ENCODE measurements at regions not wholly inside any gene's neighbourhood (a gene's known extent, or its start where the extent isn't known, plus 50 kb on each side); places are given as distances from the start of the nearest gene placed in this dataset.

DNA sequence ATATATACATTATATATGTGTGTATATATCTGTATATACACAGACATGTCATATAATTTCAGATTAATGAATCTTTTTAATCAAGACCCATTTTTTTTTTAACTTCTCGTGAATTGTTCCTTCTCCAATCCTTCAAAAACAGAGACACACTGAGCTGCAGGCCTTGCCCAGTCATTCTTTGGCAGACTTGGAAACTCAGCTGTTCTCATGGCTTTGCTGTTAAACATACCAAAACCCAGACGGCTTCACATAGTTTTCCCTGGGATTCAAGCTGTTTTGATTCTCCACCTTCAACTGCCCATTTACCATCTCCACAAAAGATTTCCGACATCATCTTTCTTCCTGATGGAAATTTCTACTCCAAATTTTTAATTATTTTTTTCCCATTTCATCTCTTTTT is 148.7 kb downstream of the KCNJ2 start:
- TF ChIP-seq, protein P1, sequence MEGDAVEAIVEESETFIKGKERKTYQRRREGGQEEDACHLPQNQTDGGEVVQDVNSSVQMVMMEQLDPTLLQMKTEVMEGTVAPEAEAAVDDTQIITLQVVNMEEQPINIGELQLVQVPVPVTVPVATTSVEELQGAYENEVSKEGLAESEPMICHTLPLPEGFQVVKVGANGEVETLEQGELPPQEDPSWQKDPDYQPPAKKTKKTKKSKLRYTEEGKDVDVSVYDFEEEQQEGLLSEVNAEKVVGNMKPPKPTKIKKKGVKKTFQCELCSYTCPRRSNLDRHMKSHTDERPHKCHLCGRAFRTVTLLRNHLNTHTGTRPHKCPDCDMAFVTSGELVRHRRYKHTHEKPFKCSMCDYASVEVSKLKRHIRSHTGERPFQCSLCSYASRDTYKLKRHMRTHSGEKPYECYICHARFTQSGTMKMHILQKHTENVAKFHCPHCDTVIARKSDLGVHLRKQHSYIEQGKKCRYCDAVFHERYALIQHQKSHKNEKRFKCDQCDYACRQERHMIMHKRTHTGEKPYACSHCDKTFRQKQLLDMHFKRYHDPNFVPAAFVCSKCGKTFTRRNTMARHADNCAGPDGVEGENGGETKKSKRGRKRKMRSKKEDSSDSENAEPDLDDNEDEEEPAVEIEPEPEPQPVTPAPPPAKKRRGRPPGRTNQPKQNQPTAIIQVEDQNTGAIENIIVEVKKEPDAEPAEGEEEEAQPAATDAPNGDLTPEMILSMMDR (IDR thresholded peaks at IDR 0.05; ENCODE audit: low read depth, low read length), result no peak
- Histone ChIP-seq H3K27me3 (ENCODE audit: control insufficient read depth, insufficient read depth, low read length) (no peaks in the 10 kb centered on the region), H3K27ac (ENCODE audit: low read depth, low read length) (no peak overlapping the region), H3K9me3 (ENCODE audit: control insufficient read depth, insufficient read depth, low read length) (no peaks in the 10 kb centered on the region), H3K4me3 (ENCODE audit: low read depth, low read length) (no peak overlapping the region)
- POLR2A ChIA-PET, result no interaction called here
- no peak for DNase-seq (ENCODE audit: low read depth, low spot score)
- CTCF ChIA-PET, result no interaction called here

DNA sequence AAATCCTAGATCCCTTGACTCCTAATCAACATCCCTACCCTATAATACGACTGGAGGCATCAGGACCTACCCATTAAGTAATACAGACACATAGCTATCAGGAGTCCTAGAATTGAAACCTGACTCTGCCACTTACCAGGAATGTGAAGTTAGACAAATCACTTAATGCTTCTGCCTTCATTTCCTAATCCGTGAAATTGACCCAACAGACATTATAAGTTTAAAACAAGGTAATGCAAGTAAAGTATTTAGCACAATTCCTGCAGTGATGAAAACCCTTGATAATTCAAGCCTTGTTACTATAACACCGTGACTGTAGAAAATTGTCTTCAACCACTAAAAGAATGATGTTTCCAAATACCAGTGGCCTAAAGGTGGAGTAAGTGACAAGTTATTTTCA is 150.2 kb downstream of the KCNJ2 start:
- ChIA-PET POLR2A (no interaction called here), CTCF (no interaction called here)
- no peaks in the 10 kb centered on the region for H3K27me3 ChIP-seq (ENCODE audit: control insufficient read depth, insufficient read depth, low read length)
- no peak overlapping the region for H3K4me3 ChIP-seq (ENCODE audit: low read depth, low read length)
- no peaks in the 10 kb centered on the region for H3K9me3 ChIP-seq (ENCODE audit: control insufficient read depth, insufficient read depth, low read length)
- DNase-seq (ENCODE audit: low read depth, low spot score), result no peak
- no peak overlapping the region for H3K27ac ChIP-seq (ENCODE audit: low read depth, low read length)
- TF ChIP-seq, protein P1 (IDR thresholded peaks at IDR 0.05; ENCODE audit: low read depth, low read length), result no peak

DNA sequence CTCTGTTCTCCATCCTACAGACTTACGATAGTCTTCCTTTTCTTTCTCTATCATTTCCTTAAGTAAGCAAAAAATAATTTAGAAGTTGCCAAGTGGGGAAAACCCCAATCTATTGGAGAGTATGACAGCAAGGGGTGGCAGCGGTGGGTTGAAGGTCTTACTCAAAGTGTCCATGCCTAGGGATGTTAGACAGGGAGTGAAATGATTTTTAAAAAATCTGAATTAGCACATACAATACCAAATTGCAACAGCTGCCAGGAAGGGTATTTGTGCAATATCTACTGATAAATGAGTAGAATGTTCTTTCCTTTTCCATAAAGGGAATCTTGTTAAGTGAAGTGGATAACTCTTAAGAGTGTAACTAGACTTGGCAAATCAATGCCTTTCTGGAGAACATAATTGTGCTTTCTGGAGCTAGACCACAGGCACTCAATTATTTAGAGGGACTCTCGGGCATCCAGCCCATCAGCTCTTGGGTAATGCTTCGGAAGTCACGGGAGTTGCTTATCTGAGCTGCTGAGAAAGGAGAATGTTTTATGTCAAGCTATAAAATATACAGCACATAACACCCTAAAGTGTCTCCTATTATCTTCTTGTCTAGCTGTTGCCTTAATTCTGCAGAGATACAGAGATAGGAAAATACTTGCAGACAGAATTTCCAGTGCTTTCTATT is 151.5 kb downstream of the KCNJ2 start:
- no peaks in the 10 kb centered on the region for H3K27me3 ChIP-seq (ENCODE audit: control insufficient read depth, insufficient read depth, low read length)
- no peak overlapping the region for H3K4me3 ChIP-seq (ENCODE audit: low read depth, low read length)
- H3K9me3 ChIP-seq (ENCODE audit: control insufficient read depth, insufficient read depth, low read length), result no peaks in the 10 kb centered on the region
- ChIA-PET CTCF (interaction anchor here (0.5 kb wide), 1 partner anchor 986 kb away, joined by 3 read pairs; no protein-coding TSS in a partner anchor), POLR2A (no interaction called here)
- TF ChIP-seq, protein P1 (IDR thresholded peaks at IDR 0.05; ENCODE audit: low read depth, low read length), result no peak
- no peak overlapping the region for H3K27ac ChIP-seq (ENCODE audit: low read depth, low read length)
- DNase-seq (ENCODE audit: low read depth, low spot score), result no peak

DNA sequence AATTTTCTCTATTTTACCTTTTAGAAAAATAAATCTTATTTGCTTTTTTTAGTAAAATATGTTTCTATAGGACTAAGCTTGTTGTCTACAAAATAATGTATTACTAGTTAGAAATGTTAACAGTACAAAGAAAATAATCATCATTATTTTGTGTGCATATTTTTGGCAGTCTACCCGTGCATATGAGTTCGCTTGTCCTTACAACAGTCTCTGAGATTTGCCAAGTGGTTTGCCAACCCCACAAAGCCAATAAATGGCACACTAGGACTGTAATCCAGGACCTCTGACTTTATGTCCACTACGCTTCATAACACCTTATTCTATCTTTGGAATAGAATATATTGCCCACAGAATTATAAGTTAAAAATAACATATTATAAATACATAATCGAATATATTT is 152.0 kb downstream of the KCNJ2 start:
- H3K27me3 ChIP-seq (ENCODE audit: control insufficient read depth, insufficient read depth, low read length), result no peaks in the 10 kb centered on the region
- DNase-seq (ENCODE audit: low read depth, low spot score), result no peak
- CTCF ChIA-PET, result no interaction called here
- TF ChIP-seq, protein P1 (IDR thresholded peaks at IDR 0.05; ENCODE audit: low read depth, low read length), result no peak
- POLR2A ChIA-PET, result no interaction called here
- H3K9me3 ChIP-seq (ENCODE audit: control insufficient read depth, insufficient read depth, low read length), result no peaks in the 10 kb centered on the region
- no peak overlapping the region for H3K4me3 ChIP-seq (ENCODE audit: low read depth, low read length)
- H3K27ac ChIP-seq (ENCODE audit: low read depth, low read length), result no peak overlapping the region

DNA sequence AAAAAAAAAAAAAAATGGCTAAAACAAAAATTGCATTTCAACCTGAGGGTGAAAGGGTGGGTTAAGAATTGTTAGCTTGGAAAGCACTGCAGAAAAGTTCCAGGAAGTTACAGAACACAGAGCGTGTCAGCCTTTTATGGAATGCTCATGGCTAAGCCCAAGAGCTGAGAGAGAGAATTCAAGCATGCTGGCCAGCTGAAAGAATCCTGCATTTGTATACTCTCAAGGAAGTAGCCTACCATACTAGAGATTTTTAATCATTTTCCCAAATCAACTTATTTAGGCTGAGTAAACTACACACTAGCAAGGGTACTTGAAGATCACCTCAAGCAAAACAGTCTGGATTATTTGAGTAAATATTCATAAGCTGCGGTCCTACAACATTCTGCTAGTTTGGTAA is 153.9 kb downstream of the KCNJ2 start:
- no peak for DNase-seq (ENCODE audit: low read depth, low spot score)
- TF ChIP-seq, protein P1 (IDR thresholded peaks at IDR 0.05; ENCODE audit: low read depth, low read length), result no peak
- no peaks in the 10 kb centered on the region for H3K27me3 ChIP-seq (ENCODE audit: control insufficient read depth, insufficient read depth, low read length)
- CTCF ChIA-PET, result no interaction called here
- H3K4me3 ChIP-seq (ENCODE audit: low read depth, low read length), result no peak overlapping the region
- POLR2A ChIA-PET, result no interaction called here
- no peaks in the 10 kb centered on the region for H3K9me3 ChIP-seq (ENCODE audit: control insufficient read depth, insufficient read depth, low read length)
- H3K27ac ChIP-seq (ENCODE audit: low read depth, low read length), result no peak overlapping the region

Measured in AG04450 (cell line).